AG10803 (cell line): ENCODE measurements at regions not wholly inside any gene's neighbourhood (a gene's known extent, or its start where the extent isn't known, plus 50 kb on each side); places are given as distances from the start of the nearest gene placed in this dataset.

ENCODE experiments used
- DNase-seq: peaks from one replicate; pipeline ENCODE4 v3.0.0; 2010; ENCODE audit warnings: low read depth
- H3K4me3 ChIP-seq: 2 replicates; pipeline ENCODE4 v1.5.1; 2011; ENCODE audit warnings: mild to moderate bottlenecking, low read length, control low read depth
- TF ChIP-seq, protein P1 (sequence below): conservative IDR thresholded peaks from 2 replicates; pipeline ENCODE4 v1.5.1; 2011; ENCODE audit warnings: mild to moderate bottlenecking, low read length, control low read depth, inconsistent platforms

GRCh38 chr18:40921845-40922629, 1033.0 kb upstream of the PIK3C3 start:
- DNase-seq = no peak
- H3K4me3 ChIP-seq = no peak overlapping the region
- TF ChIP-seq, protein P1, sequence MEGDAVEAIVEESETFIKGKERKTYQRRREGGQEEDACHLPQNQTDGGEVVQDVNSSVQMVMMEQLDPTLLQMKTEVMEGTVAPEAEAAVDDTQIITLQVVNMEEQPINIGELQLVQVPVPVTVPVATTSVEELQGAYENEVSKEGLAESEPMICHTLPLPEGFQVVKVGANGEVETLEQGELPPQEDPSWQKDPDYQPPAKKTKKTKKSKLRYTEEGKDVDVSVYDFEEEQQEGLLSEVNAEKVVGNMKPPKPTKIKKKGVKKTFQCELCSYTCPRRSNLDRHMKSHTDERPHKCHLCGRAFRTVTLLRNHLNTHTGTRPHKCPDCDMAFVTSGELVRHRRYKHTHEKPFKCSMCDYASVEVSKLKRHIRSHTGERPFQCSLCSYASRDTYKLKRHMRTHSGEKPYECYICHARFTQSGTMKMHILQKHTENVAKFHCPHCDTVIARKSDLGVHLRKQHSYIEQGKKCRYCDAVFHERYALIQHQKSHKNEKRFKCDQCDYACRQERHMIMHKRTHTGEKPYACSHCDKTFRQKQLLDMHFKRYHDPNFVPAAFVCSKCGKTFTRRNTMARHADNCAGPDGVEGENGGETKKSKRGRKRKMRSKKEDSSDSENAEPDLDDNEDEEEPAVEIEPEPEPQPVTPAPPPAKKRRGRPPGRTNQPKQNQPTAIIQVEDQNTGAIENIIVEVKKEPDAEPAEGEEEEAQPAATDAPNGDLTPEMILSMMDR = no peak

GRCh38 chr18:40917056-40917455, 1038.0 kb upstream of the PIK3C3 start:
- DNase-seq = no peak
- no peak overlapping the region for H3K4me3 ChIP-seq
- TF ChIP-seq, protein P1 = no peak

DNA sequence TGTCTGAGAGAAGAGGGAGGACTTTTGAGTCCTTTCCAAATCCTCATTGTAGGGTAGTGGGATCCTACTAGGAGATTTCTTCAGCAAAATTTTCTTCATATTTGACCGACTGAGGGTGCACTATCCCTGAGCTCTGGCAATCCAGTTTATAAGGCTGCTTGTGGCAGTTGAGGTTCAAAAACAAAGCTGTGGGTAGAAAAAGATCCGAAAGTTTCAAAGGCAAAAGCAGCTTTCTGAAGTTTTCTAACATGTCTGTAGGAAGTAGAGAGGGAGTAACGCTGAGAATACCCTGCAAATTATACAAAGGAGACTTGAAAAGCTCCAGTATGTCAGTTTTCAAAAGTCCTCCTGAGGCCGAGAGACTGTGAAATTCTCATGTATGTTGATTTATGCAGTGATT, 1039.3 kb upstream of the PIK3C3 start:
- TF ChIP-seq, protein P1 = no peak
- DNase-seq = no peak
- no peak overlapping the region for H3K4me3 ChIP-seq

GRCh38 chr18:40911582-40912254, 1043.3 kb upstream of the PIK3C3 start:
- peak; percentile 40 for DNase-seq
- H3K4me3 ChIP-seq = no peak overlapping the region
- TF ChIP-seq, protein P1 = no peak

- no peak overlapping the region for H3K4me3 ChIP-seq
- no peak for DNase-seq
- TF ChIP-seq, protein P1 = no peak
Observed at GRCh38 chr18:40911041-40911440, 1044.0 kb upstream of the PIK3C3 start.

- TF ChIP-seq, protein P1 = no peak
- no peak overlapping the region for H3K4me3 ChIP-seq
- DNase-seq = peak; percentile 24
Observed at GRCh38 chr18:40907842-40908241, 1047.2 kb upstream of the PIK3C3 start.

GRCh38 chr18:40904295-40904694, 1050.7 kb upstream of the PIK3C3 start:
- TF ChIP-seq, protein P1 = no peak
- no peak overlapping the region for H3K4me3 ChIP-seq
- no peak for DNase-seq
